ENCODE measurements at regions not wholly inside any gene's neighbourhood (a gene's known extent, or its start where the extent isn't known, plus 50 kb on each side); places are given as distances from the start of the nearest gene placed in this dataset.

- H3K27ac ChIP-seq (ENCODE audit: low read length): no peak overlapping the region
- H3K27me3 ChIP-seq (ENCODE audit: low read depth, low read length): peaks cover 3% of the 10 kb centered on the region; the same call in 1 of the 2 replicates
- no peaks in the 10 kb centered on the region for H3K79me2 ChIP-seq (ENCODE audit: low read length)
- H3K9ac ChIP-seq (ENCODE audit: low read length): no peak overlapping the region
- H3K4me1 ChIP-seq (ENCODE audit: low read length): no peaks in the 10 kb centered on the region
- no peak overlapping the region for H3K4me3 ChIP-seq (ENCODE audit: low read length)
- TF ChIP-seq EZH2phosphoT487 (IDR thresholded peaks at IDR 0.05; ENCODE audit: low read depth): no peak
- TF ChIP-seq, protein P1, sequence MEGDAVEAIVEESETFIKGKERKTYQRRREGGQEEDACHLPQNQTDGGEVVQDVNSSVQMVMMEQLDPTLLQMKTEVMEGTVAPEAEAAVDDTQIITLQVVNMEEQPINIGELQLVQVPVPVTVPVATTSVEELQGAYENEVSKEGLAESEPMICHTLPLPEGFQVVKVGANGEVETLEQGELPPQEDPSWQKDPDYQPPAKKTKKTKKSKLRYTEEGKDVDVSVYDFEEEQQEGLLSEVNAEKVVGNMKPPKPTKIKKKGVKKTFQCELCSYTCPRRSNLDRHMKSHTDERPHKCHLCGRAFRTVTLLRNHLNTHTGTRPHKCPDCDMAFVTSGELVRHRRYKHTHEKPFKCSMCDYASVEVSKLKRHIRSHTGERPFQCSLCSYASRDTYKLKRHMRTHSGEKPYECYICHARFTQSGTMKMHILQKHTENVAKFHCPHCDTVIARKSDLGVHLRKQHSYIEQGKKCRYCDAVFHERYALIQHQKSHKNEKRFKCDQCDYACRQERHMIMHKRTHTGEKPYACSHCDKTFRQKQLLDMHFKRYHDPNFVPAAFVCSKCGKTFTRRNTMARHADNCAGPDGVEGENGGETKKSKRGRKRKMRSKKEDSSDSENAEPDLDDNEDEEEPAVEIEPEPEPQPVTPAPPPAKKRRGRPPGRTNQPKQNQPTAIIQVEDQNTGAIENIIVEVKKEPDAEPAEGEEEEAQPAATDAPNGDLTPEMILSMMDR (IDR thresholded peaks at IDR 0.05; ENCODE audit: low read depth, low read length): no peak
- H3K36me3 ChIP-seq (replicated peaks; ENCODE audit: low read depth, low read length): no peaks in the 10 kb centered on the region
- H4K20me1 ChIP-seq (ENCODE audit: insufficient read depth, low read length): no peaks in the 10 kb centered on the region
- no peak overlapping the region for H2AFZ ChIP-seq (ENCODE audit: low read depth, low read length)
- no peaks in the 10 kb centered on the region for H3K9me3 ChIP-seq (ENCODE audit: insufficient read depth, low read length)
- no peak overlapping the region for H3K4me2 ChIP-seq (ENCODE audit: low read length)
Measured at GRCh38 chr1:176338877-176339276, 124.1 kb upstream of the PAPPA2 start.

DNA sequence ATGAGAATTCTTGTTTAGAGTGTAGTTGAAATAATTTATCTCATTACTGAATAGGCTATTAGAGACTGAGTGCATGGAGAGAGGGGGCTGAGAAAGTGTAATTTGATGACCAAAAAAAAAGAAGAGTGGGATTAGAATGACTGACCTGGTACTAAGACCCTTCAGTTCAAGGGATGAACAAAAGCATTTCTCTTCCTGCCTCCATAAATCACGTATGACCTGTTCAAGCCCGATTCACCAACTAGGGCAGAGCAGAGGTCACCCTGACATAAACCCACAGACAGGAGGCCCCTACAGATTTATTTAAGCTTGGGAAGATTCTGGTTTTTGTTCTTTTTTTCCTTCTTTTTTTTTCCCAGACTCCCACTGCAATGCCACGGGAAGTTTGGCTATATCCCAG lies 123.7 kb upstream of the COP1 start:
- H4K20me1 ChIP-seq (ENCODE audit: insufficient read depth, low read length): no peaks in the 10 kb centered on the region
- H3K27me3 ChIP-seq (ENCODE audit: low read depth, low read length): peaks cover 14% of the 10 kb centered on the region
- H3K9me3 ChIP-seq (ENCODE audit: insufficient read depth, low read length): no peaks in the 10 kb centered on the region
- no peak overlapping the region for H3K9ac ChIP-seq (ENCODE audit: low read length)
- no peaks in the 10 kb centered on the region for H3K36me3 ChIP-seq (replicated peaks; ENCODE audit: low read depth, low read length)
- H3K79me2 ChIP-seq (ENCODE audit: low read length): no peaks in the 10 kb centered on the region
- no peak overlapping the region for H3K4me3 ChIP-seq (ENCODE audit: low read length)
- no peak overlapping the region for H2AFZ ChIP-seq (ENCODE audit: low read depth, low read length)
- H3K27ac ChIP-seq (ENCODE audit: low read length): no peak overlapping the region
- no peak for TF ChIP-seq EZH2phosphoT487 (IDR thresholded peaks at IDR 0.05; ENCODE audit: low read depth)
- TF ChIP-seq, protein P1 (IDR thresholded peaks at IDR 0.05; ENCODE audit: low read depth, low read length): no peak
- H3K4me2 ChIP-seq (ENCODE audit: low read length): no peak overlapping the region
- H3K4me1 ChIP-seq (ENCODE audit: low read length): no peaks in the 10 kb centered on the region

GRCh38 chr1:176325664-176326063 lies 118.6 kb upstream of the COP1 start:
- Histone ChIP-seq H3K4me1 (ENCODE audit: low read length) (peaks cover 6% of the 10 kb centered on the region; the same call in 1 of the 2 replicates), H3K27ac (ENCODE audit: low read length) (no peak overlapping the region), H3K36me3 (replicated peaks; ENCODE audit: low read depth, low read length) (no peaks in the 10 kb centered on the region), H3K4me2 (ENCODE audit: low read length) (no peak overlapping the region), H3K27me3 (ENCODE audit: low read depth, low read length) (peaks cover 27% of the 10 kb centered on the region), H3K4me3 (ENCODE audit: low read length) (no peak overlapping the region), H3K79me2 (ENCODE audit: low read length) (no peaks in the 10 kb centered on the region), H4K20me1 (ENCODE audit: insufficient read depth, low read length) (no peaks in the 10 kb centered on the region), H3K9ac (ENCODE audit: low read length) (no peak overlapping the region), H2AFZ (ENCODE audit: low read depth, low read length) (no peak overlapping the region), H3K9me3 (ENCODE audit: insufficient read depth, low read length) (no peaks in the 10 kb centered on the region)
- TF ChIP-seq, protein P1 (IDR thresholded peaks at IDR 0.05; ENCODE audit: low read depth, low read length): no peak
- TF ChIP-seq EZH2phosphoT487 (IDR thresholded peaks at IDR 0.05; ENCODE audit: low read depth): no peak

DNA sequence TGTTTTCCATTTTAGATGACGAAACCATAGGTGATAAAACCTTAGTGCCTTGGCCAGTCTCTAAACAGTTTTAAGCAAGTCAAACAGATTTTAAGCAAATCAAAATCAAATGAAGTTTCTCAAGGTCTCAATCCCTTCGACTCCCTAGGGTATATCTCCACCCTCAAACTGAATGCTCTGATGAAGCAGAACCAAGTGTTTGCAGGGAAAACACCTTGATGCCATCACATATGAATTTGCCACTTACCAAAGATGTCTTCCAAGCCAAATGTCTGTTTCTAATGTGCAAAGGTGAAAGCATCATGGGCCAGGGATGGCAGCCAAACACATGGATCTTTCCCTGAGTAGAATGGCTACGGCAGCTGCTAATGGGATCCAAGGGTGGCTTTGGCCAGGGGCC lies 116.4 kb upstream of the COP1 start:
- H3K4me2 ChIP-seq (ENCODE audit: low read length): no peak overlapping the region
- H3K4me3 ChIP-seq (ENCODE audit: low read length): no peak overlapping the region
- no peaks in the 10 kb centered on the region for H3K79me2 ChIP-seq (ENCODE audit: low read length)
- H3K36me3 ChIP-seq (replicated peaks; ENCODE audit: low read depth, low read length): no peaks in the 10 kb centered on the region
- H3K9ac ChIP-seq (ENCODE audit: low read length): no peak overlapping the region
- H3K27ac ChIP-seq (ENCODE audit: low read length): no peak overlapping the region
- peaks cover 6% of the 10 kb centered on the region; the same call in 1 of the 2 replicates for H3K4me1 ChIP-seq (ENCODE audit: low read length)
- TF ChIP-seq, protein P1 (IDR thresholded peaks at IDR 0.05; ENCODE audit: low read depth, low read length): no peak
- H4K20me1 ChIP-seq (ENCODE audit: insufficient read depth, low read length): no peaks in the 10 kb centered on the region
- peaks cover 19% of the 10 kb centered on the region; the same call in 1 of the 2 replicates for H3K27me3 ChIP-seq (ENCODE audit: low read depth, low read length)
- H3K9me3 ChIP-seq (ENCODE audit: insufficient read depth, low read length): no peaks in the 10 kb centered on the region
- H2AFZ ChIP-seq (ENCODE audit: low read depth, low read length): no peak overlapping the region

Measured in OCI-LY3 (cell line).